ENCODE measurements at regions not wholly inside any gene's neighbourhood (a gene's known extent, or its start where the extent isn't known, plus 50 kb on each side); places are given as distances from the start of the nearest gene placed in this dataset.
"Not testable (repeated sequence)": the region's sequence is repeated elsewhere in the genome, so short reads cannot be mapped to it uniquely, and the experiment has no call there.

GRCh38 chr5:99045871-99046270 is 117.1 kb upstream of the CHD1 start:
- H3K27me3 ChIP-seq: no peaks in the 10 kb centered on the region
- TF ChIP-seq EP300 (IDR thresholded peaks at IDR 0.05) (no peak), CTCF (IDR thresholded peaks at IDR 0.05) (no peak), POLR2A (IDR thresholded peaks at IDR 0.05) (no peak), POLR2AphosphoS5 (IDR thresholded peaks at IDR 0.05) (no peak)
- H3K27ac ChIP-seq: no peak overlapping the region
- H3K4me1 ChIP-seq: no peaks in the 10 kb centered on the region
- 87% methylated on average over 4 of the region's 4 CpGs for WGBS
- DNase-seq (ENCODE audit: low spot score in 2 of 2): no peak
- H3K36me3 ChIP-seq: no peaks in the 10 kb centered on the region
- H3K4me3 ChIP-seq: no peak overlapping the region
- no peaks in the 10 kb centered on the region for H3K9me3 ChIP-seq

- H3K27ac ChIP-seq; H3K4me3 ChIP-seq; H3K9me3 ChIP-seq; H3K36me3 ChIP-seq; H3K27me3 ChIP-seq; H3K4me1 ChIP-seq; DNase-seq (ENCODE audit: low spot score in 2 of 2): not testable (repeated sequence)
- WGBS: 91% methylated on average over 6 of the region's 6 CpGs
Observed at GRCh38 chr5:99043257-99043656, 114.5 kb upstream of the CHD1 start.

GRCh38 chr5:99037668-99038067 is 108.9 kb upstream of the CHD1 start:
- no peak overlapping the region for H3K27ac ChIP-seq
- no peak overlapping the region for H3K4me3 ChIP-seq
- no peaks in the 10 kb centered on the region for H3K27me3 ChIP-seq
- TF ChIP-seq EP300 (IDR thresholded peaks at IDR 0.05) (no peak), CTCF (IDR thresholded peaks at IDR 0.05) (no peak), POLR2A (IDR thresholded peaks at IDR 0.05) (no peak), POLR2AphosphoS5 (IDR thresholded peaks at IDR 0.05) (no peak)
- WGBS: 76% methylated on average over 6 of the region's 8 CpGs
- no peaks in the 10 kb centered on the region for H3K36me3 ChIP-seq
- peaks cover 10% of the 10 kb centered on the region for H3K4me1 ChIP-seq
- H3K9me3 ChIP-seq: no peaks in the 10 kb centered on the region
- DNase-seq (ENCODE audit: low spot score in 2 of 2): no peak

GRCh38 chr5:99035942-99036341 is 107.1 kb upstream of the CHD1 start:
- Histone ChIP-seq H3K4me3 (no peak overlapping the region), H3K27ac (no peak overlapping the region), H3K36me3 (no peaks in the 10 kb centered on the region), H3K9me3 (no peaks in the 10 kb centered on the region), H3K27me3 (no peaks in the 10 kb centered on the region), H3K4me1 (peaks cover 15% of the 10 kb centered on the region)
- TF ChIP-seq POLR2AphosphoS5 (IDR thresholded peaks at IDR 0.05) (no peak), EP300 (IDR thresholded peaks at IDR 0.05) (no peak), CTCF (IDR thresholded peaks at IDR 0.05) (no peak), POLR2A (IDR thresholded peaks at IDR 0.05) (no peak)
- WGBS: 94% methylated on average over 1 of the region's 1 CpG
- no peak for DNase-seq (ENCODE audit: low spot score in 2 of 2)

DNA sequence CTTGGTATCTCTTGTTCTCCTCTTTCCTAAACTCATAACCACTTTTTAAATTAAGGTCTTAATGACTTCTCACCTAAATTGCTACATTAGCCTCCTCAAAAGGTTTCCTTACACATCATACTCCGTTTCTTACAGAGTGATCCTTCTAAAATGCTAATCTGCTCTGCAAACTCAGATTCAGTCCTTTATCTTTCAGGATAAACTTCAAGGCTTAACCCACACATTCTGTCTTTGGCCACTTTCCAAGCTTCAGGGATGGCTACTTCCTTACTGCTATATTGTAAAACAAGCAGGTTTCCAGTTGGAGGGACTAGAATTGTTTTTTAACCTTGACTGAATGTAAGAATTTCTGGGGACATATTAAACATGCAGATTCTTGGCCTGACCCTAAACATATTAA is 105.5 kb upstream of the CHD1 start:
- Histone ChIP-seq H3K36me3 (no peaks in the 10 kb centered on the region), H3K4me3 (no peak overlapping the region), H3K27me3 (no peaks in the 10 kb centered on the region), H3K4me1 (peaks cover 15% of the 10 kb centered on the region), H3K27ac (no peak overlapping the region), H3K9me3 (no peaks in the 10 kb centered on the region)
- WGBS: 80% methylated on average over 1 of the region's 1 CpG
- no peak for DNase-seq (ENCODE audit: low spot score in 2 of 2)
- TF ChIP-seq POLR2A (IDR thresholded peaks at IDR 0.05): no peak
- TF ChIP-seq EP300 (IDR thresholded peaks at IDR 0.05): no peak
- no peak for TF ChIP-seq CTCF (IDR thresholded peaks at IDR 0.05)
- no peak for TF ChIP-seq POLR2AphosphoS5 (IDR thresholded peaks at IDR 0.05)
